GM18517 (cell line): ENCODE measurements at regions not wholly inside any gene's neighbourhood (a gene's known extent, or its start where the extent isn't known, plus 50 kb on each side); places are given as distances from the start of the nearest gene placed in this dataset.

Experiments
- ATAC-seq: cut with Tn5 transposase; IDR thresholded peaks from one replicate; pipeline ENCODE4 v1.9.1; 2021; ENCODE audit warnings: mild to moderate bottlenecking, moderate library complexity; ENCODE audit not compliant: unreplicated experiment

DNA sequence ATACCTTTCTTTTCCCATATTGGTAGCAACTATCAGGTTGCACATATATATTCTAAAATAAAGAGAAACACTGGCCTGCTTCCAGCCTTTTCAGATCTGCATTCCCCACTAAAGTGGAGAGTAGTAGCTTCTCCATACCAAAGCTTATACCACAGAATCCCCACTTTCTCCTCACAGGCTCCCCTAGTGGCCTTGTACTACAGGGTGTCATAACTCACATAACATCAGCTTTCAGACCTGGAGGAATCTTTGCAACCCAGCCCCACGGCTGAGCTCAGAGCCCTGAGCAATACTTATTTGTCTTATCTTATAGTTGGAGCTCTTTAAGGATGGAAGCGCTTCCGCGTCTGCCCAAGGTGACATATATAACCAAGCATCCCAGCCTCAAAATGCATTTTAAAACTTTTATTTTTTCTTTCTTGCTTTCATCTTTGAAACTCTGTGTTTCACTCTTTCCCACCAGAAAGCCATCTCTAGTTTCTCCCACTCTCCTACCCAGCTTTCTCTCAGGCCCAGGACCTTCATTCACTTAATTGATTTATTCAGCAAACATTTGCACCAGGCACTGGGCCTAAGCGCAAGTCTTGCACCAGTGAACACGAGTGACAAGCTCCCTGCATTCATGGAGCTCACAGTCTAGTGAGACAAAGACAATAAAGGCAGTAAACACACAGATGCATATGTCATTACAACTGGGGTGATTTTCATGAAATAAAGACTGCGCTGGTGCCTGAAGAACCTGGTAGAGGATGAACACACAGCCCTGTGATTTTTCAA, 254.7 kb downstream of the IPO8 start:
- ATAC-seq: no peak

GRCh38 chr12:30439201-30439600, 256.5 kb downstream of the IPO8 start:
- no peak for ATAC-seq

- no peak for ATAC-seq
Measured at GRCh38 chr12:30438601-30439041, 257.0 kb downstream of the IPO8 start.

DNA sequence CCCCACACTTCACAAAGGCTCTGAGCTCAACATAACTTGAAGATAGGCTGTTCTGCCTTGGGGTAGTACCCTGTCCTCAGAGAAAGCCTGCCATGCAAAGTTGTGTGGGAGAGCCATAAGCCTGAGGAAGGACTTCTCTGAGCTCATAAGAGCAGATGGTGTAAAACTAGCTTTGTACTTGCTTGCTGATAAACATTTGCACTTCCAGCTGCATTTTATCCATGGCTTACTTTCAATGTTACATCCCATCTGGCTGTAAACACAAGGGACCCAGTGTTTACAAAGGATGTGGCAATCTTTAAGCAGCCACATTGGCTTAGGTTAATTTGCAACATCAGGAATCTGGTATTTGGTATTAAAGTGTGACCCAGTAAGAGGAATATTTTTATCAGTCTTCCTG, 258.1 kb downstream of the IPO8 start:
- no peak for ATAC-seq

DNA sequence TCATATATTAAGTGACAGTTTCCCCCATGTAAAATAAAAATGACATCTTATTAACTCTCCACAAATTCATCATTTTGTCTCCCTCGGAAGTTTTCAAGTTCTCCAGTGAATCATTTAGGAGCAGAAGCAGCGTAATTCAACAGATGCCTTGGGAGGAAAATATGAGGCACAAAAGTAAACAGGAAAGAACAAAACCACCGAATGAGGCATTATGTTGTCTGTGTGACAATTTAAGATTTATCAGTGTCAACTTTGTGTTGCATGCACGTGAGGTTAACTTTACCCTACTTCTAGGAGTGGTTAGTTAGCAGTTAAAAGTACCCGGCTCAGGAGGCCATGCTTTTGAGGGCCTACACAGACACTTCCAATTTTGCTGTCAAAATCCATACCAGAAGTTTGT, 258.6 kb downstream of the IPO8 start:
- ATAC-seq: no peak

DNA sequence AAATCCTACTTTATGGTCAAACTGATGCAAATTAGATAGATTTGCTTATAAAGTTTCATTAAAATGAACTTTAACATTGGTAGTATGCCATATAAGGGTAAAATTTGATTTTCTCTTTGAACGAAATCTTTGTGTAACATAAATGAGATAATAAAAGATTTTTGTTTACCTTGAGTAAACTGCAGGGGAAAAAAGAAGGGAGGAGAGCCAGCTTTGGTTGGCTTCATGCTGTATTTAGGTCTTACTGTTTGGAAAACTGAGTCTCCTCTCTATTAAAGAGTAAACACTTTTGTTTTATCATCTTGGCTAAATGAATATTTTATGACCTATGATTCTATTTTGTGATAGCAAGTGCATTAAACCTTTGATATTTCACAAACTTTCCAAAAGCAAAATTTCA, 267.6 kb downstream of the IPO8 start:
- no peak for ATAC-seq

- ATAC-seq: no peak
Measured at GRCh38 chr12:30427555-30427954, 268.1 kb downstream of the IPO8 start.

DNA sequence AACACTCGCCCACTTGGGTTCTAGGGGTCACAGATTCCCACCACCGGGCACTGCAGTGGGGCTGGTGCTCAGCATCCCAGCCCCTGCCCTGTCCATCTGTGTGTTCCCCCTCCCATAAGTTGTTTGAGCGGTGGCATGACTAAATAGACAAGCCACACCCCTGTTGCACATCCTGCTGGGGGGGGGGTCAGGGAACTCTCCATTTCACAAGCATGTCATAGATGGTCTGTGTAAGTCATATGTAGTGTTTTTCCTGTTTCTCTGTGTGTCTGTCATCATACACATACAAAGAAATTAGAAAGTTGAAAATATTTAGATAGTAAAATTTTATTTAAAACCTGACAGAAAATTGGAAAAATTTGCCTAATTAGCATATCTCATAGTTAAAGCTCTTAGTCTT, 270.2 kb downstream of the IPO8 start:
- no peak for ATAC-seq

- no peak for ATAC-seq
Measured at GRCh38 chr12:30423330-30423729, 272.3 kb downstream of the IPO8 start.

GRCh38 chr12:30422844-30423243, 272.8 kb downstream of the IPO8 start:
- ATAC-seq: no peak

- no peak for ATAC-seq
Measured at GRCh38 chr12:30420561-30420960, 275.1 kb downstream of the IPO8 start.

- no peak for ATAC-seq
Measured at GRCh38 chr12:30417697-30418231, 277.9 kb downstream of the IPO8 start.

GRCh38 chr12:30416631-30417030, 279.0 kb downstream of the IPO8 start:
- no peak for ATAC-seq

DNA sequence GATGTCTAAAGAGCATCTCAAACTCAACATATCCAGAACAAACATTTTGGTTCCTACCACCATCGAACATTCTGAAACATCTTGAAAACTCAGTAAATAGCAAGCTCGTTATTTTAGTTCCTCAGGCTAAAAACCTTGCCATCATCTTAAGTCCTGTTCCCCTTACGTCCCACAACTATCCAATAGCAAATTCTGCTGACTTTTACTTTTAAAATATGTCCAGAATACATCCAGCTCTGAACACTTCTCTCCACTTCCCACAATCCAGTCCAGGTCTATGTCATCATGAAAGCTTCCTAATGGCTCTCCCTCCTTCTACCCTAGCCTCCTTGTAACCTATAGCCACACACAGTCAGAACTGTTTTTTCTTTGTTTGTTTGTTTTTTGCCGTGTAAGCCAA, 279.9 kb downstream of the IPO8 start:
- no peak for ATAC-seq

- no peak for ATAC-seq
Measured at GRCh38 chr12:30414507-30414906, 281.2 kb downstream of the IPO8 start.

- ATAC-seq: no peak
Measured at GRCh38 chr12:30400349-30400748, 295.3 kb downstream of the IPO8 start.

DNA sequence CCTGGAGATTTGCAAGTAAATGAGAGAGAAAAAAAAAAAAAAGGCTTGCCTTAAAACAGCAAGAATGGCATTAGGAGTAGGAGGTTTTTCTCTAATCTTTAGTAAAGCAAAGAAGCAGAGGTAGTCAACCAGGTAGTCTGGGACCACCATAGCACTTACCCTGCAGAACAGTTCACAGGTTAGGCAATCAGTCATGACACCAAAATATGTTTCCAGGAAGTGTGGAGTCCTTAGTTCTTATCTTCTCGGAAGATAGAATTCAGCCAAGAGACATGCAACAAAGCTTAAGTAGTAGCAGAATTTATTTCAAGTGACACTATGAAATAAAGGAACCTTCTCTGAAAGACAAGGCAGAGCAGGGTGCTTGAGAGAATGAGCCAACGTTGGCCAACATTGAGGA, 295.8 kb downstream of the IPO8 start:
- no peak for ATAC-seq

DNA sequence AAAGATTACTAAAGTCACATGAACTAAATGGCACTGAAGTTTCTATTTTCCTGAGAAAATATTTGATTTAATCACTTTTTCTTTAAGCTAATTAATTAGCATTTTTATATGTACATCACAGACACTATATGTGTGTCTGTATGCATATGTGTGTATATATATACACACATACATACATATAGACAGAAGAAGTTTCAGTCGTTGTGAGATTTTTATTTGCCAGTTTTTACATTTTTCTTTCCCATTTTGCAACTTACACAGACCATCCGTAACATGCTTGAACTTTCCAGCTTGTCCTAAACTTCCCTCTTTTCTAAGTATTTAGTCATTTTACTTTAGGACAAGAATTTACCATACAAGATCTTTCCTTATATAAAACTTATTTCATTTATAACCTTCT, 299.1 kb downstream of the IPO8 start:
- ATAC-seq: no peak

DNA sequence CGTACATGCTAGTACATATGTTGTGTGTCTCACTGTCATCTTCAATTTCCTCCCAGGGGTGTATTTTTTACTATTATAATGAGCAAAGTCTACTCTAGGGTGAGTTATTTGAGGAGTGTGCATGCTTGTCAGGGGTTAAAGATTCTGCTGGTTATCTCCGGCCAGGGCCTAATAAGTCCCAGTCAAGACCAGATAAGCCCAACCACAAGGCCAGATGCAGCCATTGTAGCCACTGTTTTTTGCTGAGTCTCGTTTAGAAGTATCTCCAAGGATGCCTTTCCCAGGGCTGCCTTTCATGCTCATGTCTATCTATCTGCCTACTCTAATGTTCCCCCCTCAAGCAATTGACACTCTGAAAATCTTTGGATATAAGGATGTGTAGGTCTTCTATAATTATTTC, 300.5 kb downstream of the IPO8 start:
- no peak for ATAC-seq

- ATAC-seq: no peak
Measured at GRCh38 chr12:30391766-30392366, 303.8 kb downstream of the IPO8 start.

DNA sequence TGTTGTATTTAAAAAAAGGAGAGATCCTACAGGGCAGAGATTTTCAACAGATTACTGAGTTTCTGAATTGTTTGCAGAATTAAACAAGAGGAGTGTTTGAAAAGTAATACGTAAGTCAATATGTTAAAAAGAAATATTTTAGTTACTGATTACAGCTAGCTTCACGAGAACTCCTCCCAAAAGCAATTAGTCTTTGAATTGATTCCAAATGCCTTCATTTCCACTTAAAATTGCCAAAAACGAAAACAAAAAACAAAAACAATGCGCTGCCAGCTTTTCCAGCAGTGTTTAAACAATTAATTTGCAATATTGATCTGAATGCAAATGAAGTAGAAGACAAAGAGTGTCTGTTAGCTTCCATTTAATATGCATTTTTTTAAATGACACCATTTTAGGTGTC, 310.0 kb downstream of the IPO8 start:
- no peak for ATAC-seq

- no peak for ATAC-seq
Measured at GRCh38 chr12:30384976-30385375, 310.7 kb downstream of the IPO8 start.
